HepG2 (cell line): ENCODE measurements at regions not wholly inside any gene's neighbourhood (a gene's known extent, or its start where the extent isn't known, plus 50 kb on each side); places are given as distances from the start of the nearest gene placed in this dataset.

ENCODE experiments used
- ATAC-seq: fragments of 200-7000 bp; cut with Tn5 transposase; 3 replicates; pipeline ENCODE4 v1.9.1; 2020; ENCODE audit warnings: mild to moderate bottlenecking, moderate library complexity
- BruUV-seq: library from RNA; stranded (reverse); fragments of 400-500 nt; replicated peaks from 2 replicates; lab custom pipeline; 2021; lab: Mats Ljungman, UMichigan
- CTCF ChIA-PET: fragments of 300-600 bp; formaldehyde crosslinking; extraction: SDS; loops from one replicate; lab custom pipeline; 2021; ENCODE audit warnings: low total read pairs, inconsistent platforms, low intra/inter-chr PET ratio; lab: Yijun Ruan, JAX
- POLR2A ChIA-PET: fragments of 350-600 bp; sonication (Branson Sonifier 250); formaldehyde crosslinking; loops from one replicate; lab custom pipeline; 2020; ENCODE audit warnings: antibody characterized with exemption, inconsistent platforms; lab: Yijun Ruan, JAX
- DNase-seq: peaks from one replicate; pipeline ENCODE4 v3.0.0-alpha.2; 2015; ENCODE audit warnings: low spot score
- FAIRE-seq: peaks from 3 replicates; lab custom pipeline; 2011; peaks lifted over from hg19 to GRCh38; lab: Jason Lieb, UNC
- H2AFZ ChIP-seq: one replicate; pipeline ENCODE4 v1.6.1; 2011; ENCODE audit warnings: low read length, inconsistent platforms
- H3K27ac ChIP-seq: fragments of 300-600 bp; 3 replicates; pipeline ENCODE4 v1.8.0; 2011; ENCODE audit warnings: mixed run types, mild to moderate bottlenecking, mixed read lengths, low read length, inconsistent platforms; ENCODE audit not compliant: insufficient read depth; ENCODE audit errors: extremely low read length
- H3K27me3 ChIP-seq, 2 experiments: fragments of 200-600 bp in 1 of 2; 2 replicates in 1 of 2; 3 replicates in 1 of 2; pipeline versions ENCODE4 v1.6.0 to v1.8.0; 2011; ENCODE audit warnings: low read length in 2 of 2, mild to moderate bottlenecking in 2 of 2, moderate library complexity in 2 of 2, inconsistent platforms in 1 of 2; ENCODE audit not compliant: insufficient read depth in 2 of 2, control insufficient read depth in 1 of 2
- H3K36me3 ChIP-seq, 2 experiments: fragments of 200-600 bp in 1 of 2; replicated peaks in 1 of 2; 2 replicates in 1 of 2; 3 replicates in 1 of 2; pipeline versions ENCODE4 v1.5.1 to v1.8.0; 2011; ENCODE audit warnings: low read length in 2 of 2, inconsistent platforms in 1 of 2; ENCODE audit not compliant: insufficient read depth in 2 of 2, control insufficient read depth in 1 of 2
- H3K4me1 ChIP-seq: 2 replicates; pipeline ENCODE4 v1.5.1; 2012; ENCODE audit warnings: low read length, inconsistent platforms; ENCODE audit not compliant: insufficient read depth
- H3K4me2 ChIP-seq: 2 replicates; pipeline ENCODE4 v1.6.0; 2011; ENCODE audit warnings: low read depth, low read length, inconsistent platforms
- H3K4me3 ChIP-seq, 3 experiments: fragments of 200-600 bp in 1 of 3; sonication (generic), shearing (Covaris generic) in 1 of 3; replicated peaks in 1 of 3; 2 replicates each; pipeline ENCODE4 v1.5.1; 2011 to 2016; ENCODE audit warnings: low read length in 3 of 3, inconsistent platforms in 2 of 3, low read depth in 2 of 3, mild to moderate bottlenecking in 2 of 3, control low read depth in 1 of 3, mixed read lengths in 1 of 3; ENCODE audit not compliant: insufficient read depth in 1 of 3
- H3K79me2 ChIP-seq: one replicate; pipeline ENCODE4 v1.6.1; 2011; ENCODE audit warnings: low read length, inconsistent platforms; ENCODE audit not compliant: insufficient read depth
- H3K9ac ChIP-seq: 2 replicates; pipeline ENCODE4 v1.6.0; 2011; ENCODE audit warnings: mild to moderate bottlenecking, low read depth, low read length, inconsistent platforms; ENCODE audit not compliant: insufficient read depth
- H3K9me3 ChIP-seq: 2 replicates; pipeline ENCODE4 v1.5.1; 2012; ENCODE audit warnings: mild to moderate bottlenecking, low read length
- H4K20me1 ChIP-seq: 2 replicates; pipeline ENCODE4 v1.6.0; 2011; ENCODE audit warnings: inconsistent platforms, mild to moderate bottlenecking, low read length, moderate library complexity; ENCODE audit not compliant: insufficient read depth
- CTCF ChIP-seq: sonication (generic); formaldehyde crosslinking; IDR thresholded peaks from 2 replicates; pipeline ENCODE4 v1.5.0; 2020; ENCODE audit warnings: mild to moderate bottlenecking, missing genetic modification reagents, moderate library complexity
- HINFP ChIP-seq: sonication (generic); formaldehyde crosslinking; IDR thresholded peaks from 2 replicates; pipeline ENCODE4 v1.4.0; 2020; ENCODE audit warnings: low read depth, mild to moderate bottlenecking, missing genetic modification reagents
- IKZF4 ChIP-seq: sonication (generic); formaldehyde crosslinking; IDR thresholded peaks from 2 replicates; pipeline ENCODE4 v1.5.1; 2020; ENCODE audit warnings: borderline replicate concordance, mild to moderate bottlenecking, low read depth, missing genetic modification reagents; ENCODE audit errors: not compliant biosample characterization
- SIX4 ChIP-seq: sonication (generic); formaldehyde crosslinking; IDR thresholded peaks from 2 replicates; pipeline ENCODE4 v1.4.0; 2020; ENCODE audit warnings: missing genetic modification reagents
- SMC3 ChIP-seq: IDR thresholded peaks from 2 replicates; pipeline ENCODE4 v1.6.1; 2011; ENCODE audit warnings: low read length, improper control_type of control experiment
- STAG1 ChIP-seq: sonication (generic); formaldehyde crosslinking; IDR thresholded peaks from 2 replicates; pipeline ENCODE4 v1.4.0; 2020; ENCODE audit warnings: missing genetic modification reagents
- TOPORS ChIP-seq: sonication (generic); formaldehyde crosslinking; IDR thresholded peaks from 2 replicates; pipeline ENCODE4 v1.8.0; 2023; ENCODE audit warnings: mild to moderate bottlenecking, missing genetic modification reagents
- ZNF598 ChIP-seq: sonication (generic); formaldehyde crosslinking; IDR thresholded peaks from 2 replicates; pipeline ENCODE4 v1.5.1; 2020; ENCODE audit warnings: mild to moderate bottlenecking, missing genetic modification reagents, borderline replicate concordance
- WGBS: methylation state at CpG from one replicate; pipeline ENCODE4 v1.1.6; 2017; ENCODE audit warnings: low lambda C conversion rate; 5-methylcytosine and 5-hydroxymethylcytosine counted together
- in situ Hi-C: cut with HindIII; loops from 2 replicates; pipeline ENCODE4 v1.10.0; 2017; ENCODE audit warnings: low pct_unique_long_range_greater_than_20kb; ENCODE audit not compliant: extremely low pct_ligation_motif_present
- intact Hi-C: fragments of 100-400 bp; cut with micrococcal nuclease; formaldehyde crosslinking; loops from one replicate; pipeline ENCODE4 v1.10.0; 2022; ENCODE audit not compliant: unreplicated experiment

GRCh38 chr4:27173280-27173679, 312.6 kb downstream of the STIM2 start:
- H3K4me2 ChIP-seq: no peak overlapping the region
- ChIA-PET CTCF (no interaction called here), POLR2A (no interaction called here)
- H3K9ac ChIP-seq: no peak overlapping the region
- no peak overlapping the region for H2AFZ ChIP-seq
- no peak overlapping the region for H3K4me3 ChIP-seq
- no peak overlapping the region for H3K27ac ChIP-seq
- no peaks in the 10 kb centered on the region for H3K9me3 ChIP-seq
- FAIRE-seq (no peak), ATAC-seq (no peak), DNase-seq (no peak)
- TF ChIP-seq IKZF4: no peak
- no peak for TF ChIP-seq SIX4 (CRISPR knock-in tag)
- TF ChIP-seq ZNF598 (CRISPR knock-in tag): no peak
- H3K4me1 ChIP-seq: no peaks in the 10 kb centered on the region
- intact Hi-C loops: no loop called here
- BruUV-seq: no TSS peak
- H3K27me3 ChIP-seq: no peaks in the 10 kb centered on the region
- no peaks in the 10 kb centered on the region for H3K36me3 ChIP-seq
- no peaks in the 10 kb centered on the region for H3K79me2 ChIP-seq
- no peaks in the 10 kb centered on the region for H4K20me1 ChIP-seq
- WGBS: 0% methylated on average over 7 of the region's 7 CpGs
- in situ Hi-C loops: no loop called here

GRCh38 chr4:27176400-27176799, 315.8 kb downstream of the STIM2 start:
- in situ Hi-C loops (no loop called here), intact Hi-C loops (loop anchor here (1.0 to 5.0 kb wide), 2 partner anchors 129 to 142 kb away; no protein-coding TSS in a partner anchor)
- peak; percentile 14 for DNase-seq
- Histone ChIP-seq H3K4me1 (no peaks in the 10 kb centered on the region), H3K9ac (no peak overlapping the region), H2AFZ (no peak overlapping the region), H3K27ac (no peak overlapping the region), H3K4me2 (no peak overlapping the region), H3K9me3 (no peaks in the 10 kb centered on the region), H3K4me3 (no peak overlapping the region), H3K79me2 (no peaks in the 10 kb centered on the region), H3K27me3 (no peaks in the 10 kb centered on the region), H3K36me3 (no peaks in the 10 kb centered on the region), H4K20me1 (no peaks in the 10 kb centered on the region)
- no TSS peak for BruUV-seq
- POLR2A ChIA-PET: no interaction called here
- no peak for TF ChIP-seq TOPORS (CRISPR knock-in tag)
- TF ChIP-seq HINFP: no peak
- peak; percentile 64 for TF ChIP-seq CTCF
- TF ChIP-seq STAG1 (CRISPR knock-in tag): peak; percentile 70
- TF ChIP-seq SMC3: 0 out of 2 replicates have a peak, but pooled peaks have one; percentile 6
- peak; percentile 89 for ATAC-seq
- CTCF ChIA-PET: no interaction called here
- WGBS: 6% methylated on average over 3 of the region's 3 CpGs
- no peak for FAIRE-seq
